Fibroblast of villous mesenchyme (primary cell): ENCODE measurements at regions not wholly inside any gene's neighbourhood (a gene's known extent, or its start where the extent isn't known, plus 50 kb on each side); places are given as distances from the start of the nearest gene placed in this dataset.
"Not testable (repeated sequence)": the region's sequence is repeated elsewhere in the genome, so short reads cannot be mapped to it uniquely, and the experiment has no call there.

Experiments
- DNase-seq: peaks from one replicate; pipeline ENCODE4 v3.0.0-alpha.2; 2010; ENCODE audit warnings: low read depth
- H3K4me3 ChIP-seq: 2 replicates; pipeline ENCODE4 v1.5.1; 2011; ENCODE audit warnings: low read depth, mild to moderate bottlenecking, low read length
- TF ChIP-seq, protein P1 (sequence below): IDR thresholded peaks from 2 replicates; pipeline ENCODE4 v1.5.1; 2012; ENCODE audit warnings: low read depth, mild to moderate bottlenecking, low read length; ENCODE audit not compliant: insufficient read depth

DNA sequence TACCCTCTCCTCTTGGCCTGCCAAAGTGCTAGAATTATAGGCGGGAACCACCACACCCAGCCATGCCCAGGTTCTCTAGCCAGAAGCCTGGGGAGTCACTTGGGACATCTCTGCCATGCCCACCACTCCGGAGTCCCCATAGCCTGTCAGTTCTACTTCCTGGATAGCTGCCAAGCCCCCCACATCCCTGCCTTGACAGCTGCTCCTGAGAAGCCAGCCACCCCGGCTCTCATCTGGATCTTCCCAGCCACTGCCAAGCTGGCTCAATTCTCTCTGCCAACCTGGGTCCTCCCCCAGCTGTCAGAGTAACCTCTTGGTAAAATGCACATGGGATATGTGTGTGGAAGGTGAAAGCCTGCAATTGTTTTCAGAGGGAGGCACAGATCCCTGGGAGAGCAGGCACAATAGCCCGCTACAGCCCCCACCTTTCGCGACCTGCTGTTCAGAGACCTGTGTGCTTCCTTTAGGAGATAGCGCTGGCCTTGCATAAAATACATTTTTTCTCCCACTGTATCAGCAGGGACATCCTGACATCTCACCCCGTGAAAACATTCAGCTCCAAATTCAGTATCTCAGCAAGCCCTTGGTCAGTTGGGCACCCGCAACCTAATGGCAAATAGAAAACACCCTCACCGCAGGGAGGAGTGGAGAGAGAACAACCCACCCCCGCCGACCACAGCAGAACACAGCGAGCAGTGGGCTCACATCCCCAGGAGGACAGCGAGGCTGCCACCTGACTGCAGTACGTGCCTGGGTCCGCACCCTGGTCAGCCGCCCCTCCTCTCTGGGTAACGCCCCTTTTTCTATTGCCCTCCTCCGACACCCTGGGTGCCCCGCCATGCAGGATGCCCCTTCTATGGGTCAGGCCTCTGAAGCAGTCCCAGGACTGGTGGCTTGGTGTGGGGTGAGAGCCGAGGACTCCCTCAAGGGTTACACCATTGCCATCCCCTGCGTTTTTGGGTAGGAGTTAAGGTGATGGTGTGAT lies 1342.2 kb downstream of the BRD1 start:
- no peak overlapping the region for H3K4me3 ChIP-seq
- no peak for DNase-seq
- TF ChIP-seq, protein P1, sequence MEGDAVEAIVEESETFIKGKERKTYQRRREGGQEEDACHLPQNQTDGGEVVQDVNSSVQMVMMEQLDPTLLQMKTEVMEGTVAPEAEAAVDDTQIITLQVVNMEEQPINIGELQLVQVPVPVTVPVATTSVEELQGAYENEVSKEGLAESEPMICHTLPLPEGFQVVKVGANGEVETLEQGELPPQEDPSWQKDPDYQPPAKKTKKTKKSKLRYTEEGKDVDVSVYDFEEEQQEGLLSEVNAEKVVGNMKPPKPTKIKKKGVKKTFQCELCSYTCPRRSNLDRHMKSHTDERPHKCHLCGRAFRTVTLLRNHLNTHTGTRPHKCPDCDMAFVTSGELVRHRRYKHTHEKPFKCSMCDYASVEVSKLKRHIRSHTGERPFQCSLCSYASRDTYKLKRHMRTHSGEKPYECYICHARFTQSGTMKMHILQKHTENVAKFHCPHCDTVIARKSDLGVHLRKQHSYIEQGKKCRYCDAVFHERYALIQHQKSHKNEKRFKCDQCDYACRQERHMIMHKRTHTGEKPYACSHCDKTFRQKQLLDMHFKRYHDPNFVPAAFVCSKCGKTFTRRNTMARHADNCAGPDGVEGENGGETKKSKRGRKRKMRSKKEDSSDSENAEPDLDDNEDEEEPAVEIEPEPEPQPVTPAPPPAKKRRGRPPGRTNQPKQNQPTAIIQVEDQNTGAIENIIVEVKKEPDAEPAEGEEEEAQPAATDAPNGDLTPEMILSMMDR = no peak

GRCh38 chr22:48483764-48484528 lies 1343.7 kb downstream of the BRD1 start:
- no peak for DNase-seq
- H3K4me3 ChIP-seq = no peak overlapping the region
- TF ChIP-seq, protein P1 = no peak

DNA sequence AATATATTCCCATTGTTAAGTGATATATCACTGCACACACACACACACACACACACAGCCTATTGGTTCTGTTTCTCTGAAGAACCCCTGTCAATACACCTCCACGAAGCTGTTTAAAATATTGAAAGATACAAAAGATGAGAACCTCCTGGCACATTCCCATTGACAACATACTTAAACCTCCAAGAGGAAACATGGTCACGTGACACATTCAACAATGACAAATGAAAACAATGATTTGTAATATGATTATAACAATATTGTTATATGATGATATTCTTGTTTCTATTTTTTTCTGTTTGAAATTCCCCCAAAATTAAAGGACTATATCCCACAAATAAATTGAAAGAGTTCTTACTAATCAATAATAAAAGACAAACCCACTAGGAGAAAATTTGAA lies 1344.9 kb downstream of the BRD1 start:
- DNase-seq = no peak
- TF ChIP-seq, protein P1 = no peak
- H3K4me3 ChIP-seq = no peak overlapping the region

GRCh38 chr22:48482198-48482597 lies 1345.5 kb downstream of the BRD1 start:
- H3K4me3 ChIP-seq, DNase-seq: not testable (repeated sequence)

DNA sequence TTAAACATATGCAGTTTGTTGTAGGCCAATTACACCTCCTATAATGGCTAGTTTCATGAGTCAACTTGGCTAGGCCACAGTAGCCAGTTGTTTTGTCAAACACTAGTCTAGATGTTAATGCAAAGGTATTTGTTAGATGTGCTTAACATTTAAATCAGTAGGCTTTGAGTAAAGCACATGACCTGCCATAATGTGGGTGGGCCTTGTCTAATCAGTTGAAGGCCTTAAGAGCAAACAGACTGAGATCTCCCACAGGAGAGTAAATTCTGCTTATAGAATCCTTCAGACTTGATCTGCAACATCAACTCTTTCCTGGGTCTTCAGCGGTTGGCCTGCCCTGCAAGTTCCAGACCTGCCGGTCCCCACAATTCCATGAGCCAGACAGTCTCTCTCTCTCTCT lies 1345.9 kb downstream of the BRD1 start:
- H3K4me3 ChIP-seq = no peak overlapping the region
- DNase-seq = no peak
- TF ChIP-seq, protein P1 = no peak

DNA sequence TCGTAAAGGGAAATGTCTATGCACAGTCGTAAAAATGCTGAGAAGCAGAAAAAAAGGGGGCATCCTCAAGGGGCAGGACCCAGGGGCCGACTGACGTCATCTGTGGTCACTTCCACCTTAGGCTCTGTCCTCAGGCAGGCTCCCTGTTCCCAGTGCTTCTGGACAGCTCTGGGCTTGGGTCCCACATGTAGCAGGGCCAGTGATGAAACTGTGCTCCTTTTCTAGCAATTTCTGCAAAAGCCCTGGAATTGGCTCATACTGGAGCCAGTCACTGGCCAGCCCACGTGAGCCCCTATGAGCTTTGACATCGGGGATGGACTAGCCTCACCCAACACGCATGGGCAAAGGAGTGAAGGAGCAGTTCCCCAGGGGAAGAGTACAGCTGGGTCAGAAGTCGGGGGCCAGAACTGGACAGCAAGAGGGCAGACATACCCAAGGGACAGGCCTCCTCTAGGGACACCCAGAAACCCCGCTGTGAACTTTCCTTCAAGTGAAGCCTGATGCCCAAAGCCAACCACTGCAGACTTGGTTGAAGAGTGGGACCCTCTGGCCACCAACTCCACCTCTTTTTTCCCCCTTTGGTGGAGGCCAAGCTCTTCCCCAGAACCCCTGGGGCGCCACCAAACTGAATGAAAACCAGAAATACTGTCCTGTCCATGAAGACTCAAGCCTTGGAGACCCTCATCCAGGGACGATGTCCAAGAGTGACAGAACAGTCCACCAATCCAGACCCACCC lies 1349.0 kb downstream of the BRD1 start:
- no peak overlapping the region for H3K4me3 ChIP-seq
- TF ChIP-seq, protein P1 = no peak
- DNase-seq = no peak
